K562 (cell line): ENCODE measurements at regions not wholly inside any gene's neighbourhood (a gene's known extent, or its start where the extent isn't known, plus 50 kb on each side); places are given as distances from the start of the nearest gene placed in this dataset.

Experiments used
- ATAC-seq: fragments of 200-7000 bp; cut with Tn5 transposase; 3 replicates; pipeline ENCODE4 v1.9.1; 2020; ENCODE audit warnings: moderate library complexity
- BruUV-seq: library from RNA; stranded (reverse); fragments of 400-500 nt; replicated peaks from 2 replicates; lab custom pipeline; 2021; lab: Mats Ljungman, UMichigan
- CTCF ChIA-PET: fragments of 300-600 bp; formaldehyde crosslinking; extraction: SDS; loops from one replicate; lab custom pipeline; 2021; ENCODE audit warnings: low intra/inter-chr PET ratio; lab: Yijun Ruan, JAX
- POLR2A ChIA-PET: fragments of 300-600, 350-650 bp; sonication (Branson Sonifier 250); formaldehyde crosslinking; extraction: SDS; loops from one replicate; lab custom pipeline; 2021; ENCODE audit warnings: antibody characterized with exemption, inconsistent platforms; lab: Yijun Ruan, JAX
- DNase-seq, 4 experiments: peaks; one replicate each; pipeline versions ENCODE4 v3.0.0 to v3.0.0-alpha.2; 2011 to 2018; ENCODE audit warnings: low spot score in 3 of 4, mixed read lengths in 3 of 4; ENCODE audit errors: extremely low read depth in 1 of 4
- FAIRE-seq: peaks from 2 replicates; lab custom pipeline; 2011; peaks lifted over from hg19 to GRCh38; lab: Jason Lieb, UNC
- H2AFZ ChIP-seq: 2 replicates; pipeline ENCODE4 v1.6.0; 2011; ENCODE audit warnings: low read depth, low read length, control low read depth, inconsistent platforms
- H3K27ac ChIP-seq: fragments of 200-600 bp; 3 replicates; pipeline ENCODE4 v1.8.0; 2011; ENCODE audit warnings: low read depth, mild to moderate bottlenecking, control low read depth, inconsistent platforms, low read length, moderate library complexity, mixed read lengths; ENCODE audit errors: extremely low read depth
- H3K27me3 ChIP-seq, 2 experiments: fragments of 300-600 bp in 1 of 2; 2 replicates in 1 of 2; 3 replicates in 1 of 2; pipeline versions ENCODE4 v1.6.0 to v1.8.0; 2011; ENCODE audit warnings: inconsistent platforms in 2 of 2, low read length in 2 of 2, mild to moderate bottlenecking in 1 of 2, mixed read lengths in 1 of 2, moderate library complexity in 1 of 2; ENCODE audit not compliant: control insufficient read depth in 2 of 2, insufficient read depth in 2 of 2
- H3K36me3 ChIP-seq: fragments of 300-600 bp; 3 replicates; pipeline ENCODE4 v1.8.0; 2011; ENCODE audit warnings: mild to moderate bottlenecking, low read length, inconsistent platforms; ENCODE audit not compliant: control insufficient read depth, insufficient read depth
- H3K4me1 ChIP-seq, 2 experiments: fragments of 200-600 bp in 1 of 2; replicated peaks in 1 of 2; 2 replicates in 1 of 2; 3 replicates in 1 of 2; pipeline versions ENCODE4 v1.5.1 to v1.8.0; 2011; ENCODE audit warnings: inconsistent platforms in 2 of 2, low read length in 2 of 2, mild to moderate bottlenecking in 1 of 2, mixed read lengths in 1 of 2, moderate library complexity in 1 of 2; ENCODE audit not compliant: control insufficient read depth in 2 of 2, insufficient read depth in 2 of 2
- H3K4me2 ChIP-seq: 2 replicates; pipeline ENCODE4 v1.6.1; 2011; ENCODE audit warnings: low read length, control low read depth, inconsistent platforms, mixed read lengths; ENCODE audit not compliant: insufficient read depth
- H3K4me3 ChIP-seq: fragments of 200-600 bp; sonication (generic), shearing (Covaris generic); 2 replicates; pipeline ENCODE4 v1.5.1; 2016; ENCODE audit warnings: control low read depth, inconsistent platforms
- H3K79me2 ChIP-seq: fragments of 200-600 bp; 3 replicates; pipeline ENCODE4 v1.8.0; 2011; ENCODE audit warnings: low read length, inconsistent platforms; ENCODE audit not compliant: control insufficient read depth, insufficient read depth
- H3K9ac ChIP-seq, 2 experiments: 2 replicates each; pipeline versions ENCODE4 v1.6.0 to v1.6.1; 2011; ENCODE audit warnings: low read depth in 2 of 2, low read length in 2 of 2, control low read depth in 1 of 2, inconsistent platforms in 1 of 2, mild to moderate bottlenecking in 1 of 2, mixed read lengths in 1 of 2; ENCODE audit not compliant: insufficient read depth in 1 of 2
- H3K9me1 ChIP-seq: one replicate; pipeline ENCODE4 v1.6.0; 2011; ENCODE audit warnings: inconsistent platforms, mild to moderate bottlenecking, low read length, moderate library complexity; ENCODE audit not compliant: control insufficient read depth, insufficient read depth
- H3K9me3 ChIP-seq: replicated peaks from 2 replicates; pipeline ENCODE4 v1.5.1; 2011; ENCODE audit warnings: low read depth, low read length, inconsistent platforms; ENCODE audit not compliant: control insufficient read depth, insufficient read depth
- H4K20me1 ChIP-seq: replicated peaks from 2 replicates; pipeline ENCODE4 v1.6.1; 2011; ENCODE audit warnings: low read length, inconsistent platforms, mixed read lengths; ENCODE audit not compliant: control insufficient read depth, insufficient read depth
- GABPB2 ChIP-seq: fragments of 250-450 bp; sonication (Bioruptor Pico); conservative IDR thresholded peaks from 2 replicates; pipeline ENCODE4 v1.5.1; 2021; ENCODE audit warnings: mild to moderate bottlenecking
- MAZ ChIP-seq, 2 experiments: fragments of 450-650 bp in 1 of 2; sonication (generic) in 1 of 2; formaldehyde crosslinking; IDR thresholded peaks in 1 of 2; conservative IDR thresholded peaks in 1 of 2; 2 replicates each; pipeline versions ENCODE4 v1.4.0 to v1.5.0; 2020; ENCODE audit warnings: mild to moderate bottlenecking in 1 of 2, missing genetic modification reagents in 1 of 2
- PML ChIP-seq: IDR thresholded peaks from 2 replicates; pipeline ENCODE4 v1.6.1; 2012; ENCODE audit warnings: low read length, inconsistent platforms
- STAT5B ChIP-seq: fragments of 250-450 bp; sonication (Bioruptor Pico); IDR thresholded peaks from 2 replicates; pipeline ENCODE4 v1.8.0; 2021; ENCODE audit warnings: mild to moderate bottlenecking, inconsistent platforms
- TCF15 ChIP-seq: fragments of 250-450 bp; sonication (Bioruptor Pico); IDR thresholded peaks from 2 replicates; pipeline ENCODE4 v1.8.0; 2022; ENCODE audit warnings: moderate library complexity, mild to moderate bottlenecking, inconsistent platforms
- WGBS: fragments of 100-300 bp; shearing (Covaris generic); methylation state at CpG from one replicate; pipeline ENCODE4 v1.1.6; 2016; ENCODE audit warnings: low coverage, mixed read lengths; ENCODE audit not compliant: insufficient coverage; ENCODE audit errors: missing lambda C conversion rate; 5-methylcytosine and 5-hydroxymethylcytosine counted together
- in situ Hi-C: fragments of 300-500 bp; cut with MboI; formaldehyde crosslinking; loops from 4 replicates; pipeline ENCODE4 v1.15.0; 2018; ENCODE audit warnings: inconsistent platforms, mixed read lengths
- intact Hi-C: fragments of 100-400 bp; cut with micrococcal nuclease; formaldehyde crosslinking; loops from 2 replicates; pipeline ENCODE4 v1.14.2; 2022
- TF ChIP-seq, protein P1 (sequence below): fragments of 250-450 bp; sonication (Bioruptor Pico); IDR thresholded peaks from 2 replicates; pipeline ENCODE4 v1.8.0; 2022; ENCODE audit warnings: inconsistent platforms

GRCh38 chr9:40913928-40914673 is 214.4 kb downstream of the FOXD4L6 start:
- Histone ChIP-seq H3K4me1 (no peaks in the 10 kb centered on the region), H3K4me3 (no peak overlapping the region), H4K20me1 (no peaks in the 10 kb centered on the region), H3K79me2 (no peaks in the 10 kb centered on the region), H2AFZ (no peak overlapping the region), H3K27me3 (no peaks in the 10 kb centered on the region), H3K9ac (no peak overlapping the region), H3K36me3 (no peaks in the 10 kb centered on the region), H3K4me2 (no peak overlapping the region), H3K9me3 (no peaks in the 10 kb centered on the region; the same call in 1 of the 2 replicates), H3K27ac (no peak overlapping the region), H3K9me1 (no peaks in the 10 kb centered on the region)
- intact Hi-C loops (no loop called here), in situ Hi-C loops (no loop called here)
- CTCF ChIA-PET, result no interaction called here
- no TSS peak for BruUV-seq
- TF ChIP-seq PML, result no peak
- TF ChIP-seq GABPB2 (CRISPR knock-in tag), result no peak
- TF ChIP-seq STAT5B (CRISPR knock-in tag), result no peak
- TF ChIP-seq, protein P1, sequence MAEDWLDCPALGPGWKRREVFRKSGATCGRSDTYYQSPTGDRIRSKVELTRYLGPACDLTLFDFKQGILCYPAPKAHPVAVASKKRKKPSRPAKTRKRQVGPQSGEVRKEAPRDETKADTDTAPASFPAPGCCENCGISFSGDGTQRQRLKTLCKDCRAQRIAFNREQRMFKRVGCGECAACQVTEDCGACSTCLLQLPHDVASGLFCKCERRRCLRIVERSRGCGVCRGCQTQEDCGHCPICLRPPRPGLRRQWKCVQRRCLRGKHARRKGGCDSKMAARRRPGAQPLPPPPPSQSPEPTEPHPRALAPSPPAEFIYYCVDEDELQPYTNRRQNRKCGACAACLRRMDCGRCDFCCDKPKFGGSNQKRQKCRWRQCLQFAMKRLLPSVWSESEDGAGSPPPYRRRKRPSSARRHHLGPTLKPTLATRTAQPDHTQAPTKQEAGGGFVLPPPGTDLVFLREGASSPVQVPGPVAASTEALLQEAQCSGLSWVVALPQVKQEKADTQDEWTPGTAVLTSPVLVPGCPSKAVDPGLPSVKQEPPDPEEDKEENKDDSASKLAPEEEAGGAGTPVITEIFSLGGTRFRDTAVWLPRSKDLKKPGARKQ, result no peak
- TF ChIP-seq TCF15 (CRISPR knock-in tag), result no peak
- TF ChIP-seq MAZ (CRISPR knock-in tag; conservative IDR thresholded peaks at IDR 0.05 in 1 of 2, IDR thresholded peaks at IDR 0.05 in 1 of 2), result no peak
- FAIRE-seq, result no peak
- ATAC-seq, result no peak
- POLR2A ChIA-PET, result no interaction called here
- 7% methylated on average over 8 of the region's 8 CpGs for WGBS
- no peak for DNase-seq
